T1000 (cell line): ENCODE measurements at regions not wholly inside any gene's neighbourhood (a gene's known extent, or its start where the extent isn't known, plus 50 kb on each side); places are given as distances from the start of the nearest gene placed in this dataset.

ENCODE experiments used
- DNase-seq: peaks from one replicate; lab custom pipeline; 2025; ENCODE audit warnings: mixed read lengths; lab: John Stamatoyannopoulos, UW

DNA sequence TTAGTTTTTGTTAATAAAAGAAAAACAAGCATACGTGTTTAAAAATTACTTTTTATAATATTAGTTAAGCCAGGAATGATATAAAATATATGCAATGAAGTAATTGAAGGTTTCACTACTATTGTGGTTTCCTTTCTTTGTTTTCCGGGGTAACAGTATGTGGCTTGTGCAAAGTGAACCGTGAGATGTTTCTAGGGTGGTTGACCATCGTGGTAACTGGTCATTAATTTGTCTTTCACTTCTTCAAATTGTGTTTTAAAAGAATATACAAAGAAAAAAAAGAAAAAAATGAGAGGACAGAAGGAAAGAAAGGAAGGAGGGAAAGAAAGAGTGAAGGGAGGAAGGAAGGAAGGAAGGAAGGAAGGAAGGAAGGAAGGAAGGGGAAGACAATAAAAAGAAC lies 330.1 kb upstream of the CPXCR1 start:
- no peak for DNase-seq

- DNase-seq: no peak
Measured at GRCh38 chrX:88424071-88424470, 323.0 kb upstream of the CPXCR1 start.

DNA sequence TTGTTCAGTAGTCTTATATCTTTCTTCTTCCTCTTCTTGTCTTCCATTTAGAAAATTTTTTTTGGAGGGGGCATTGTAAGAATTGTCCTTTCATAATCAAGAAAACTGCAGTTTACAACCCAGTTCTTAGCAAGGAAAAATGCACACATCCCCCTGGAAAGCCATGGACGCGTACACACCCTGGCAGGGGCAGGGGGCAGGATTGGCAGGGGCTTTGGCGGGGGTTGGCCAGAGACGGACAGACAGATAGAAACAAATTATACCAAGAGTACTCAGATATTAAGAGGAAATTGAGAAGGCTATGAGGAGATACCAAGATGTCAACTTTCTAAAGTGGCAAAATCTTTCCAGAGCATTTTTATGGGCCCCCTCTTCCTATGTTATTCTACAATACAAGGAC lies 322.5 kb upstream of the CPXCR1 start:
- DNase-seq: no peak

GRCh38 chrX:88425739-88426138 lies 321.3 kb upstream of the CPXCR1 start:
- DNase-seq: no peak

DNA sequence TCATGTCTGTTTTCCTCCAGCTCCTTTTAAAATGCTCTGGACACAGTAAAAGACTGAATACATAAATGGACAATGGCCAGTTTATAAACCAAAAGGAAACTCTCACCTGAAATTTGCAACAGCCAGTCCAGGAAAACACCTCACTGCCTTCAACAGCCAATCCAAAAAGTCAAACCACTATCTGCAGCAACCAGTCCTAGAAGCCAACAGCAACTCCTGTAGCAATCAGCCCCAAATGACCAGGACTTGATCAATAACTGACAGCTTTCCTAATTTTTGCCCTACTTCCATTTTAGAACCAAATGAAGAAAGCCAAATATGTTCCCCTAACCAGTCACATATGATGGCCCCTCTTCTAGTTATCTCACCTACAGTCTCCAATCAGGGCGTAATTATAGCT lies 309.5 kb upstream of the CPXCR1 start:
- no peak for DNase-seq

DNA sequence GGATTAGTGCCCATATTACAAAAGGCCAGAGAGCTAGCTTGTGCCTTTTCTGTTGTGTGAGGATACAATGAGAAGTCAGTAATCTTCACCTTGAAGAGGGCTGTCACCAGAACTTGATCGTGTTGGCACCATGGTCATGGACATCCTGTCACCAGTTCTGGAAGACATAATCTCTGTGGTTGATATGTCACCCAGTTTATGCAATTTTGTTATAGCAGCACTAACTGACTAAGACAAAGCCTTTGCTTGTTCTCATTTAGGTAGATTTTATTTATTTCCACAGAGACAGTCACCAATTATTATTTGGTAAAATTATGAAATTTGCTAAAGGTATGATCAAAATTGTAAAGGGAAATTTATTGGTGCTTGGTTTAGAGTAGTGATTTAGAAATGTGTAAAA lies 308.8 kb upstream of the CPXCR1 start:
- no peak for DNase-seq

GRCh38 chrX:88439935-88440334 lies 307.1 kb upstream of the CPXCR1 start:
- no peak for DNase-seq
